Amniotic stem cell (primary cell): ENCODE measurements at regions not wholly inside any gene's neighbourhood (a gene's known extent, or its start where the extent isn't known, plus 50 kb on each side); places are given as distances from the start of the nearest gene placed in this dataset.
A peak's percentile ranks its signal among the peaks of the same experiment; 100 is the strongest.

Source experiments
- DNase-seq: peaks from one replicate; lab custom pipeline; 2025; lab: John Stamatoyannopoulos, UW

GRCh38 chr2:180739070-180739469 lies 241.3 kb upstream of the UBE2E3 start:
- DNase-seq, result no peak

- no peak for DNase-seq
Observed at GRCh38 chr2:180735799-180736198, 244.6 kb upstream of the UBE2E3 start.

GRCh38 chr2:180734382-180734781 lies 246.0 kb upstream of the UBE2E3 start:
- DNase-seq, result no peak

GRCh38 chr2:180733330-180733729 lies 247.1 kb upstream of the UBE2E3 start:
- no peak for DNase-seq

- no peak for DNase-seq
Observed at GRCh38 chr2:180732337-180732736, 248.1 kb upstream of the UBE2E3 start.

GRCh38 chr2:180730976-180731375 lies 249.4 kb upstream of the UBE2E3 start:
- no peak for DNase-seq

GRCh38 chr2:180728928-180729559 lies 251.4 kb upstream of the UBE2E3 start:
- DNase-seq, result peak; percentile 69

GRCh38 chr2:180723712-180724111 lies 256.7 kb upstream of the UBE2E3 start:
- DNase-seq, result no peak

GRCh38 chr2:180722551-180723239 lies 257.7 kb upstream of the UBE2E3 start:
- no peak for DNase-seq

- no peak for DNase-seq
Observed at GRCh38 chr2:180720829-180721228, 259.6 kb upstream of the UBE2E3 start.

GRCh38 chr2:180717588-180717987 lies 262.8 kb upstream of the UBE2E3 start:
- DNase-seq, result no peak

- DNase-seq, result no peak
Observed at GRCh38 chr2:180716186-180717180, 263.9 kb upstream of the UBE2E3 start.

GRCh38 chr2:180715044-180715443 lies 265.4 kb upstream of the UBE2E3 start:
- no peak for DNase-seq

GRCh38 chr2:180709392-180710145 lies 270.8 kb upstream of the UBE2E3 start:
- DNase-seq, result no peak

- DNase-seq, result no peak
Observed at GRCh38 chr2:180707884-180708205, 272.6 kb upstream of the UBE2E3 start.

- no peak for DNase-seq
Observed at GRCh38 chr2:180707175-180707883, 273.1 kb upstream of the UBE2E3 start.

GRCh38 chr2:180706694-180707093 lies 273.7 kb upstream of the UBE2E3 start:
- no peak for DNase-seq

GRCh38 chr2:180705551-180705950 lies 274.9 kb upstream of the UBE2E3 start:
- DNase-seq, result no peak

GRCh38 chr2:180705122-180705521 lies 275.3 kb upstream of the UBE2E3 start:
- no peak for DNase-seq

- DNase-seq, result no peak
Observed at GRCh38 chr2:180699657-180700361, 280.6 kb upstream of the UBE2E3 start.

- no peak for DNase-seq
Observed at GRCh38 chr2:180698668-180699067, 281.7 kb upstream of the UBE2E3 start.
